H1 (cell line): ENCODE measurements at regions not wholly inside any gene's neighbourhood (a gene's known extent, or its start where the extent isn't known, plus 50 kb on each side); places are given as distances from the start of the nearest gene placed in this dataset.

ENCODE experiments used
- SP2 ChIP-seq: IDR thresholded peaks from 2 replicates; pipeline ENCODE4 v1.6.1; 2012; ENCODE audit warnings: mild to moderate bottlenecking, low read length, inconsistent platforms
- TAF7 ChIP-seq: optimal IDR thresholded peaks from 2 replicates; pipeline ENCODE3; 2011; ENCODE audit warnings: low read depth, mild to moderate bottlenecking, inconsistent platforms, low read length, moderate library complexity, borderline replicate concordance

DNA sequence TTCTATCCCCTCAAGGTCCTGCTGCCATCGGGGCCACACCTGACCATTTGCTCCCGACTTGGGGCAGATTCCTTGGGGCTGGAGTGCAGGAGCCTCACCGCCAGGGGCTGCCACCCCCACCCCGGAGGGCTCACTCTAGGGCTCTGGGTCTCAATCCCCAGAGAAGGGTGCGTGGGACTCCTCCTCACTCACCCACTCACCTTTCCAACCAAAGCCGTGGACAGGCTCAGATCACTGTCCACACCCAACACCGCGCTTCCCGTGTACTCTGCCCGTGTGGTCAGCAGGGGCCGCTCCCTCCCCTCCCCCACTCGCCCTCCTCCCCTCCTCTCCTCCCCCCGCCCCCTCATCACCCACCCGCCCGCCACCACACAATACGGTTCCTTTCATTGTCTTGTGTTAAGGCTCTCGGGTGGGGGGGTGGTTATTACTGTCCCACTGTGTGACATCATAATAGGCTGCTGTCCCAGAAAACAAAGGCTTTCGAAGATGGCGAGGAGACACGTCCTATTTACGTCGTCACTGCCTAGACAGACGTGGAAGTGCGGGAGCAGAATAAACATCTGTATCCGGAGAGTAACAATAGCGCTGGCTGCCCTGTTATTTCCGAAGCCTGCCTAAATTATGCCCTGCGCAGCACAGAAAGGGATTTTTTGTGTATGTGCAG, 85.8 kb downstream of the YTHDF1 start:
- no peak for TF ChIP-seq TAF7
- TF ChIP-seq SP2: no peak
